GM12892 (cell line): ENCODE measurements at regions not wholly inside any gene's neighbourhood (a gene's known extent, or its start where the extent isn't known, plus 50 kb on each side); places are given as distances from the start of the nearest gene placed in this dataset.

ENCODE experiments used
- DNase-seq: peaks from one replicate; pipeline ENCODE4 v3.0.0; 2011; ENCODE audit not compliant: insufficient read length
- FAIRE-seq: peaks from 2 replicates; lab custom pipeline; 2011; peaks lifted over from hg19 to GRCh38; lab: Jason Lieb, UNC
- POLR2A ChIP-seq: IDR thresholded peaks from 2 replicates; pipeline ENCODE4 v1.6.1; 2011; ENCODE audit warnings: low read depth, low read length, control low read depth
- POLR2AphosphoS5 ChIP-seq: IDR thresholded peaks from 2 replicates; pipeline ENCODE4 v1.6.1; 2011; ENCODE audit warnings: low read depth, low read length, control low read depth
- TAF1 ChIP-seq: IDR thresholded peaks from 2 replicates; pipeline ENCODE4 v1.6.1; 2011; ENCODE audit warnings: low read depth, mild to moderate bottlenecking, control low read depth, low read length, borderline replicate concordance

DNA sequence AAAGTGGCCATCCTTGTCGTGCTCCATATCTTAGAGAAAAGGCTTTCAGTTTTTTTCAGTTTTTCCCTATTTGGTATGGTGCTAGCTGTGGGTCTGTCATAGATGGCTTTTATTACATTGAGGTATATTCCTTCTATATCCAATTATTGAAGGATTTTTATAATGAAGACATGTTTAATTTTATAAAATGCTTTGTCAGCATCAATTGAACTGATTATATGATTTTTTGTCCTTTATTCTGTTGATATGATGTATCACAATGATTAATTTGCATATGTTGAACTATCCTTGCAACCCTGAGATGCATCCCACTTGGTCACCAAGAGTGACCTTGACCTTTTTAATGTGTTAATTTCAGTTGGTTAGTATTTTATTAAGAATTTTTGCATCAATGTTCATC is 55.1 kb upstream of the VGLL2 start:
- no peak for FAIRE-seq
- no peak for DNase-seq
- TF ChIP-seq POLR2AphosphoS5 = no peak
- no peak for TF ChIP-seq TAF1
- no peak for TF ChIP-seq POLR2A

- FAIRE-seq (no peak), DNase-seq (no peak)
- no peak for TF ChIP-seq POLR2A
- TF ChIP-seq POLR2AphosphoS5 = no peak
- TF ChIP-seq TAF1 = no peak
These were observed 49.8 kb upstream of the VGLL2 start for GRCh38 chr6:117215353-117216090.
